ENCODE measurements at regions not wholly inside any gene's neighbourhood (a gene's known extent, or its start where the extent isn't known, plus 50 kb on each side); places are given as distances from the start of the nearest gene placed in this dataset.

GRCh38 chr12:69022674-69023073 lies 89.7 kb upstream of the CPM start:
- Histone ChIP-seq H2BK120ac (ENCODE audit: low read depth, low read length) (no peak overlapping the region), H2AK5ac (ENCODE audit: low read length, severe bottlenecking) (no peak overlapping the region), H3K27ac (ENCODE audit: low read length, poor library complexity, severe bottlenecking) (no peak overlapping the region), H3K36me3 (ENCODE audit: control insufficient read depth in 1 of 2, insufficient read depth in 2 of 2, low read depth in 1 of 2, low read length in 2 of 2) (no peaks in the 10 kb centered on the region), H3K27me3 (ENCODE audit: control insufficient read depth in 1 of 2, insufficient read depth in 1 of 2, low read length in 2 of 2) (no peaks in the 10 kb centered on the region), H2BK5ac (ENCODE audit: low read depth, low read length, poor library complexity, severe bottlenecking) (no peak overlapping the region), H3K23ac (ENCODE audit: low read length in 2 of 2) (no peak overlapping the region), H3K79me1 (replicated peaks; ENCODE audit: low read length, poor library complexity, severe bottlenecking) (no peaks in the 10 kb centered on the region), H3K4me3 (ENCODE audit: insufficient read depth in 1 of 2, low read depth in 1 of 2, low read length in 2 of 2) (no peak overlapping the region), H3K4ac (ENCODE audit: low read depth in 1 of 2, low read length in 2 of 2) (no peak overlapping the region), H4K8ac (ENCODE audit: low read length) (no peak overlapping the region), H3K18ac (ENCODE audit: low read depth in 1 of 2, low read length in 2 of 2) (no peak overlapping the region), H2BK12ac (ENCODE audit: low read length in 2 of 2) (no peak overlapping the region), H2AFZ (ENCODE audit: low read depth, low read length) (no peak overlapping the region), H2BK15ac (ENCODE audit: low read depth, poor library complexity, severe bottlenecking) (no peak overlapping the region), H3K4me1 (ENCODE audit: control insufficient read depth, insufficient read depth, low read depth, low read length) (peaks cover 4% of the 10 kb centered on the region), H3K9me3 (ENCODE audit: control insufficient read depth, low read length) (no peaks in the 10 kb centered on the region), H3K9ac (ENCODE audit: low read length) (no peak overlapping the region), H4K91ac (ENCODE audit: low read length) (no peak overlapping the region), H3K14ac (ENCODE audit: low read length in 2 of 2) (no peak overlapping the region), H3K4me2 (ENCODE audit: low read length, poor library complexity, severe bottlenecking) (no peak overlapping the region)
- 98% methylated on average over 3 of the region's 4 CpGs for WGBS
- no peak for DNase-seq

- Histone ChIP-seq H2BK12ac (ENCODE audit: low read length in 2 of 2) (no peak overlapping the region), H2BK5ac (ENCODE audit: low read depth, low read length, poor library complexity, severe bottlenecking) (no peak overlapping the region), H3K9ac (ENCODE audit: low read length) (no peak overlapping the region), H3K18ac (ENCODE audit: low read depth in 1 of 2, low read length in 2 of 2) (no peak overlapping the region), H2AFZ (ENCODE audit: low read depth, low read length) (no peak overlapping the region), H3K79me1 (replicated peaks; ENCODE audit: low read length, poor library complexity, severe bottlenecking) (no peaks in the 10 kb centered on the region), H3K27ac (ENCODE audit: low read length, poor library complexity, severe bottlenecking) (no peak overlapping the region), H3K4me3 (ENCODE audit: insufficient read depth in 1 of 2, low read depth in 1 of 2, low read length in 2 of 2) (no peak overlapping the region), H2BK15ac (ENCODE audit: low read depth, poor library complexity, severe bottlenecking) (no peak overlapping the region), H3K23ac (ENCODE audit: low read length in 2 of 2) (no peak overlapping the region), H3K36me3 (ENCODE audit: control insufficient read depth in 1 of 2, insufficient read depth in 2 of 2, low read depth in 1 of 2, low read length in 2 of 2) (no peaks in the 10 kb centered on the region), H4K8ac (ENCODE audit: low read length) (no peak overlapping the region), H2AK5ac (ENCODE audit: low read length, severe bottlenecking) (no peak overlapping the region), H3K4me1 (ENCODE audit: control insufficient read depth, insufficient read depth, low read depth, low read length) (peaks cover 6% of the 10 kb centered on the region), H4K91ac (ENCODE audit: low read length) (no peak overlapping the region), H3K4me2 (ENCODE audit: low read length, poor library complexity, severe bottlenecking) (no peak overlapping the region), H3K4ac (ENCODE audit: low read depth in 1 of 2, low read length in 2 of 2) (no peak overlapping the region), H3K14ac (ENCODE audit: low read length in 2 of 2) (no peak overlapping the region), H3K27me3 (ENCODE audit: control insufficient read depth in 1 of 2, insufficient read depth in 1 of 2, low read length in 2 of 2) (no peaks in the 10 kb centered on the region), H3K9me3 (ENCODE audit: control insufficient read depth, low read length) (no peaks in the 10 kb centered on the region), H2BK120ac (ENCODE audit: low read depth, low read length) (no peak overlapping the region)
- 71% methylated on average over 5 of the region's 5 CpGs for WGBS
- no peak for DNase-seq
These were observed 90.9 kb upstream of the CPM start for GRCh38 chr12:69023840-69024239.

DNA sequence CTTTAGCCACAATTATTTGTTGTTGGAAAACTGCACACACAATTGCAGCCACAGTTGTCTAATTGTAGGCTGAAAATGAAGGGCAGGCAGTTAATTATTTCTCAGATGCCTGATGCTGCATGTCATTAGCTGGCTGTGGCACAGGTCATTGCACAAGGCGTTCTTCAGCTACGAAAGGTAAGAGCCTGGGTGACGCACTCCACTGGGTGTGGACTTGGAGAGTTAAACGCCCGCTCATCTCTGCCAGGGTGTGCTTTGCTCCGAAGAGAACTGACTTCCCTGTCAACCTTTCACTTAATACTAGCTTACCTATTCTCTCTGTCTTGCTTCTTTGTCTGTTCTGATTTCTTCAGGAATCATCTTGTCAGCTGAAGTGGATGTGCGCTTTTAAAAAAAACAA lies 91.4 kb upstream of the CPM start:
- Histone ChIP-seq H3K18ac (ENCODE audit: low read depth in 1 of 2, low read length in 2 of 2) (no peak overlapping the region), H4K91ac (ENCODE audit: low read length) (no peak overlapping the region), H2BK12ac (ENCODE audit: low read length in 2 of 2) (no peak overlapping the region), H4K8ac (ENCODE audit: low read length) (no peak overlapping the region), H2BK15ac (ENCODE audit: low read depth, poor library complexity, severe bottlenecking) (no peak overlapping the region), H3K9ac (ENCODE audit: low read length) (peak overlapping the region; percentile 65), H3K23ac (ENCODE audit: low read length in 2 of 2) (no peak overlapping the region), H3K9me3 (ENCODE audit: control insufficient read depth, low read length) (no peaks in the 10 kb centered on the region), H2BK5ac (ENCODE audit: low read depth, low read length, poor library complexity, severe bottlenecking) (no peak overlapping the region), H2BK120ac (ENCODE audit: low read depth, low read length) (no peak overlapping the region), H3K27me3 (ENCODE audit: control insufficient read depth in 1 of 2, insufficient read depth in 1 of 2, low read length in 2 of 2) (no peaks in the 10 kb centered on the region), H2AK5ac (ENCODE audit: low read length, severe bottlenecking) (no peak overlapping the region), H2AFZ (ENCODE audit: low read depth, low read length) (no peak overlapping the region), H3K4ac (ENCODE audit: low read depth in 1 of 2, low read length in 2 of 2) (no peak overlapping the region), H3K36me3 (ENCODE audit: control insufficient read depth in 1 of 2, insufficient read depth in 2 of 2, low read depth in 1 of 2, low read length in 2 of 2) (no peaks in the 10 kb centered on the region), H3K27ac (ENCODE audit: low read length, poor library complexity, severe bottlenecking) (no peak overlapping the region), H3K4me2 (ENCODE audit: low read length, poor library complexity, severe bottlenecking) (peak overlapping the region; percentile 22), H3K79me1 (replicated peaks; ENCODE audit: low read length, poor library complexity, severe bottlenecking) (no peaks in the 10 kb centered on the region), H3K14ac (ENCODE audit: low read length in 2 of 2) (no peak overlapping the region), H3K4me3 (ENCODE audit: insufficient read depth in 1 of 2, low read depth in 1 of 2, low read length in 2 of 2) (peak overlapping the region in 1 of 2 experiments; percentile 52), H3K4me1 (ENCODE audit: control insufficient read depth, insufficient read depth, low read depth, low read length) (peaks cover 8% of the 10 kb centered on the region)
- no peak for DNase-seq
- 84% methylated on average over 6 of the region's 7 CpGs for WGBS

DNA sequence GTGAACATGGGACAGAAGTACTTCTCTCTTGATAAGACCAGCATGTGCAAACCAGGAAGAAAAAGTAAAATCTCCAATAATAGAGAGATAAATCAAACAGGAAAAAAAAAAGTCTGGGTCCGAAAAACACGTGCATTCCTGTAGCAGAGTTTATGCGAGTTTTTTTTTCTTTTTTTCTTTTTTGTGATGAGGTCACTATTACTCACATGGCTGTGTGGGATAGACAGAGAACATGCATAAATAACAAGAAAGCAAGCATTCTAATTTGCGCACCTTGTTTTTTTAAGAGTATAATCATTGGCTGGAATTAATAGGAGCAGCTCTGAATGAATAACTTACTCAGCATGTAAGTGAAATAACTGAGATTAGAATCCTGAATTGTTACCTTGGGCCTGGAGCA lies 91.9 kb upstream of the CPM start:
- no peak overlapping the region for H4K8ac ChIP-seq (ENCODE audit: low read length)
- H3K27me3 ChIP-seq (ENCODE audit: control insufficient read depth in 1 of 2, insufficient read depth in 1 of 2, low read length in 2 of 2), result no peaks in the 10 kb centered on the region
- no peak for DNase-seq
- H2BK15ac ChIP-seq (ENCODE audit: low read depth, poor library complexity, severe bottlenecking), result no peak overlapping the region
- WGBS, result 18% methylated on average over 3 of the region's 4 CpGs
- H2BK120ac ChIP-seq (ENCODE audit: low read depth, low read length), result no peak overlapping the region
- H3K4me1 ChIP-seq (ENCODE audit: control insufficient read depth, insufficient read depth, low read depth, low read length), result peaks cover 8% of the 10 kb centered on the region
- no peak overlapping the region for H3K18ac ChIP-seq (ENCODE audit: low read depth in 1 of 2, low read length in 2 of 2)
- H3K79me1 ChIP-seq (replicated peaks; ENCODE audit: low read length, poor library complexity, severe bottlenecking), result no peaks in the 10 kb centered on the region
- no peaks in the 10 kb centered on the region for H3K36me3 ChIP-seq (ENCODE audit: control insufficient read depth in 1 of 2, insufficient read depth in 2 of 2, low read depth in 1 of 2, low read length in 2 of 2)
- no peak overlapping the region for H3K23ac ChIP-seq (ENCODE audit: low read length in 2 of 2)
- H2BK5ac ChIP-seq (ENCODE audit: low read depth, low read length, poor library complexity, severe bottlenecking), result no peak overlapping the region
- no peak overlapping the region for H2AFZ ChIP-seq (ENCODE audit: low read depth, low read length)
- H3K14ac ChIP-seq (ENCODE audit: low read length in 2 of 2), result no peak overlapping the region
- peak overlapping the region; percentile 65 for H3K9ac ChIP-seq (ENCODE audit: low read length)
- no peak overlapping the region for H3K4me2 ChIP-seq (ENCODE audit: low read length, poor library complexity, severe bottlenecking)
- H2AK5ac ChIP-seq (ENCODE audit: low read length, severe bottlenecking), result no peak overlapping the region
- no peak overlapping the region for H4K91ac ChIP-seq (ENCODE audit: low read length)
- H3K9me3 ChIP-seq (ENCODE audit: control insufficient read depth, low read length), result no peaks in the 10 kb centered on the region
- peak overlapping the region in 1 of 2 experiments; percentile 52 for H3K4me3 ChIP-seq (ENCODE audit: insufficient read depth in 1 of 2, low read depth in 1 of 2, low read length in 2 of 2)
- no peak overlapping the region for H3K4ac ChIP-seq (ENCODE audit: low read depth in 1 of 2, low read length in 2 of 2)
- no peak overlapping the region for H2BK12ac ChIP-seq (ENCODE audit: low read length in 2 of 2)
- no peak overlapping the region for H3K27ac ChIP-seq (ENCODE audit: low read length, poor library complexity, severe bottlenecking)

All from mesenchymal stem cell (in vitro differentiated cells and primary cell).